ENCODE measurements at regions not wholly inside any gene's neighbourhood (a gene's known extent, or its start where the extent isn't known, plus 50 kb on each side); places are given as distances from the start of the nearest gene placed in this dataset.

GRCh38 chr5:44252545-44252944 lies 136.7 kb downstream of the FGF10 start:
- H3K4me3 ChIP-seq: no peak overlapping the region
- H4K20me1 ChIP-seq (replicated peaks; ENCODE audit: control insufficient read depth, insufficient read depth, low read length): no peaks in the 10 kb centered on the region
- no peaks in the 10 kb centered on the region for H3K27me3 ChIP-seq (ENCODE audit: control insufficient read depth in 2 of 2, insufficient read depth in 2 of 2, low read length in 2 of 2)
- in situ Hi-C loops (cut with MboI): no loop called here
- H3K9me3 ChIP-seq (replicated peaks; ENCODE audit: control insufficient read depth, insufficient read depth, low read depth, low read length): no peaks in the 10 kb centered on the region
- no peaks in the 10 kb centered on the region for H3K36me3 ChIP-seq (ENCODE audit: control insufficient read depth, insufficient read depth, low read length)
- no TSS peak for BruUV-seq (replicated peaks)
- no peaks in the 10 kb centered on the region for H3K4me1 ChIP-seq (replicated peaks in 1 of 2; ENCODE audit: control insufficient read depth in 2 of 2, insufficient read depth in 2 of 2, low read length in 2 of 2)
- no peak for FAIRE-seq
- WGBS (ENCODE audit: insufficient coverage, low coverage, missing lambda C conversion rate): 0% methylated on average over 2 of the region's 2 CpGs
- intact Hi-C loops (cut with micrococcal nuclease): no loop called here
- ChIA-PET CTCF (ENCODE audit: low intra/inter-chr PET ratio) (no interaction called here), POLR2A (no interaction called here)
- H3K27ac ChIP-seq (ENCODE audit: extremely low read depth, low read depth, low read length): no peak overlapping the region
- DNase-seq (ENCODE audit: extremely low read depth in 1 of 4, low spot score in 3 of 4): no peak
- H2AFZ ChIP-seq (ENCODE audit: low read depth, low read length): no peak overlapping the region
- no peaks in the 10 kb centered on the region for H3K9me1 ChIP-seq (ENCODE audit: control insufficient read depth, insufficient read depth, low read length)
- no peak overlapping the region for H3K4me2 ChIP-seq (ENCODE audit: insufficient read depth, low read length)
- no peaks in the 10 kb centered on the region for H3K79me2 ChIP-seq (ENCODE audit: control insufficient read depth, insufficient read depth, low read length)
- H3K9ac ChIP-seq (ENCODE audit: insufficient read depth in 1 of 2, low read depth in 2 of 2, low read length in 2 of 2): no peak overlapping the region
- ATAC-seq: no peak
- TF ChIP-seq MCM3 (IDR thresholded peaks at IDR 0.05) (no peak), TCF3 (CRISPR knock-in tag; IDR thresholded peaks at IDR 0.05) (no peak), TCF7 (IDR thresholded peaks at IDR 0.05; ENCODE audit: borderline replicate concordance) (no peak), TEAD2 (tag; IDR thresholded peaks at IDR 0.05) (no peak), XRCC5 (IDR thresholded peaks at IDR 0.05; ENCODE audit: low read depth, low read length) (no peak), NFYB (IDR thresholded peaks at IDR 0.05; ENCODE audit: extremely low read depth, insufficient read length) (no peak), CSDE1 (IDR thresholded peaks at IDR 0.05) (no peak), RBM25 (IDR thresholded peaks at IDR 0.05; ENCODE audit: low read depth, low read length, severe bottlenecking) (no peak), ELF1 (tag; IDR thresholded peaks at IDR 0.05) (no peak), STAG1 (CRISPR knock-in tag; IDR thresholded peaks at IDR 0.05; ENCODE audit: borderline replicate concordance) (no peak), MAFK (IDR thresholded peaks at IDR 0.05; ENCODE audit: low read length) (no peak), SRSF7 (optimal IDR thresholded peaks at IDR 0.05; ENCODE audit: low read depth, low read length) (no peak), ZNF217 (CRISPR knock-in tag; IDR thresholded peaks at IDR 0.05) (no peak), SP1 (CRISPR knock-in tag; IDR thresholded peaks at IDR 0.05) (no peak), TSC22D4 (tag; IDR thresholded peaks at IDR 0.05) (no peak), KLF10 (CRISPR knock-in tag; IDR thresholded peaks at IDR 0.05) (no peak), ZNF277 (CRISPR knock-in tag; IDR thresholded peaks at IDR 0.05; ENCODE audit: borderline replicate concordance) (no peak)
- TF ChIP-seq, protein P1, sequence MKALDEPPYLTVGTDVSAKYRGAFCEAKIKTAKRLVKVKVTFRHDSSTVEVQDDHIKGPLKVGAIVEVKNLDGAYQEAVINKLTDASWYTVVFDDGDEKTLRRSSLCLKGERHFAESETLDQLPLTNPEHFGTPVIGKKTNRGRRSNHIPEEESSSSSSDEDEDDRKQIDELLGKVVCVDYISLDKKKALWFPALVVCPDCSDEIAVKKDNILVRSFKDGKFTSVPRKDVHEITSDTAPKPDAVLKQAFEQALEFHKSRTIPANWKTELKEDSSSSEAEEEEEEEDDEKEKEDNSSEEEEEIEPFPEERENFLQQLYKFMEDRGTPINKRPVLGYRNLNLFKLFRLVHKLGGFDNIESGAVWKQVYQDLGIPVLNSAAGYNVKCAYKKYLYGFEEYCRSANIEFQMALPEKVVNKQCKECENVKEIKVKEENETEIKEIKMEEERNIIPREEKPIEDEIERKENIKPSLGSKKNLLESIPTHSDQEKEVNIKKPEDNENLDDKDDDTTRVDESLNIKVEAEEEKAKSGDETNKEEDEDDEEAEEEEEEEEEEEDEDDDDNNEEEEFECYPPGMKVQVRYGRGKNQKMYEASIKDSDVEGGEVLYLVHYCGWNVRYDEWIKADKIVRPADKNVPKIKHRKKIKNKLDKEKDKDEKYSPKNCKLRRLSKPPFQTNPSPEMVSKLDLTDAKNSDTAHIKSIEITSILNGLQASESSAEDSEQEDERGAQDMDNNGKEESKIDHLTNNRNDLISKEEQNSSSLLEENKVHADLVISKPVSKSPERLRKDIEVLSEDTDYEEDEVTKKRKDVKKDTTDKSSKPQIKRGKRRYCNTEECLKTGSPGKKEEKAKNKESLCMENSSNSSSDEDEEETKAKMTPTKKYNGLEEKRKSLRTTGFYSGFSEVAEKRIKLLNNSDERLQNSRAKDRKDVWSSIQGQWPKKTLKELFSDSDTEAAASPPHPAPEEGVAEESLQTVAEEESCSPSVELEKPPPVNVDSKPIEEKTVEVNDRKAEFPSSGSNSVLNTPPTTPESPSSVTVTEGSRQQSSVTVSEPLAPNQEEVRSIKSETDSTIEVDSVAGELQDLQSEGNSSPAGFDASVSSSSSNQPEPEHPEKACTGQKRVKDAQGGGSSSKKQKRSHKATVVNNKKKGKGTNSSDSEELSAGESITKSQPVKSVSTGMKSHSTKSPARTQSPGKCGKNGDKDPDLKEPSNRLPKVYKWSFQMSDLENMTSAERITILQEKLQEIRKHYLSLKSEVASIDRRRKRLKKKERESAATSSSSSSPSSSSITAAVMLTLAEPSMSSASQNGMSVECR (CRISPR knock-in tag; IDR thresholded peaks at IDR 0.05): no peak
- TF ChIP-seq, protein P2, sequence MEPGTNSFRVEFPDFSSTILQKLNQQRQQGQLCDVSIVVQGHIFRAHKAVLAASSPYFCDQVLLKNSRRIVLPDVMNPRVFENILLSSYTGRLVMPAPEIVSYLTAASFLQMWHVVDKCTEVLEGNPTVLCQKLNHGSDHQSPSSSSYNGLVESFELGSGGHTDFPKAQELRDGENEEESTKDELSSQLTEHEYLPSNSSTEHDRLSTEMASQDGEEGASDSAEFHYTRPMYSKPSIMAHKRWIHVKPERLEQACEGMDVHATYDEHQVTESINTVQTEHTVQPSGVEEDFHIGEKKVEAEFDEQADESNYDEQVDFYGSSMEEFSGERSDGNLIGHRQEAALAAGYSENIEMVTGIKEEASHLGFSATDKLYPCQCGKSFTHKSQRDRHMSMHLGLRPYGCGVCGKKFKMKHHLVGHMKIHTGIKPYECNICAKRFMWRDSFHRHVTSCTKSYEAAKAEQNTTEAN (CRISPR knock-in tag; IDR thresholded peaks at IDR 0.05): no peak
